ENCODE measurements at regions not wholly inside any gene's neighbourhood (a gene's known extent, or its start where the extent isn't known, plus 50 kb on each side); places are given as distances from the start of the nearest gene placed in this dataset.

GRCh38 chr16:82226327-82226726, 56.3 kb upstream of the MPHOSPH6 start:
- no peak overlapping the region for H3K4me3 ChIP-seq (ENCODE audit: low read depth, low read length)
- no peak for DNase-seq (ENCODE audit: low read depth)
- no peak for TF ChIP-seq CTCF (IDR thresholded peaks at IDR 0.05; ENCODE audit: insufficient read depth, low read depth, low read length)

- no peak for TF ChIP-seq CTCF (IDR thresholded peaks at IDR 0.05; ENCODE audit: insufficient read depth, low read depth, low read length)
- H3K4me3 ChIP-seq (ENCODE audit: low read depth, low read length) = no peak overlapping the region
- no peak for DNase-seq (ENCODE audit: low read depth)
Measured at GRCh38 chr16:82224821-82225220, 54.8 kb upstream of the MPHOSPH6 start.

GRCh38 chr16:82220541-82220940, 50.5 kb upstream of the MPHOSPH6 start:
- TF ChIP-seq CTCF (IDR thresholded peaks at IDR 0.05; ENCODE audit: insufficient read depth, low read depth, low read length) = no peak
- DNase-seq (ENCODE audit: low read depth) = no peak
- H3K4me3 ChIP-seq (ENCODE audit: low read depth, low read length) = no peak overlapping the region
